ENCODE measurements at regions not wholly inside any gene's neighbourhood (a gene's known extent, or its start where the extent isn't known, plus 50 kb on each side); places are given as distances from the start of the nearest gene placed in this dataset.

- no peaks in the 10 kb centered on the region for H3K27me3 Mint-ChIP-seq
- DNase-seq (ENCODE audit: low spot score, unreplicated experiment): no peak
- H3K36me3 Mint-ChIP-seq (ENCODE audit: insufficient read depth): no peaks in the 10 kb centered on the region
- TF ChIP-seq, protein P1, sequence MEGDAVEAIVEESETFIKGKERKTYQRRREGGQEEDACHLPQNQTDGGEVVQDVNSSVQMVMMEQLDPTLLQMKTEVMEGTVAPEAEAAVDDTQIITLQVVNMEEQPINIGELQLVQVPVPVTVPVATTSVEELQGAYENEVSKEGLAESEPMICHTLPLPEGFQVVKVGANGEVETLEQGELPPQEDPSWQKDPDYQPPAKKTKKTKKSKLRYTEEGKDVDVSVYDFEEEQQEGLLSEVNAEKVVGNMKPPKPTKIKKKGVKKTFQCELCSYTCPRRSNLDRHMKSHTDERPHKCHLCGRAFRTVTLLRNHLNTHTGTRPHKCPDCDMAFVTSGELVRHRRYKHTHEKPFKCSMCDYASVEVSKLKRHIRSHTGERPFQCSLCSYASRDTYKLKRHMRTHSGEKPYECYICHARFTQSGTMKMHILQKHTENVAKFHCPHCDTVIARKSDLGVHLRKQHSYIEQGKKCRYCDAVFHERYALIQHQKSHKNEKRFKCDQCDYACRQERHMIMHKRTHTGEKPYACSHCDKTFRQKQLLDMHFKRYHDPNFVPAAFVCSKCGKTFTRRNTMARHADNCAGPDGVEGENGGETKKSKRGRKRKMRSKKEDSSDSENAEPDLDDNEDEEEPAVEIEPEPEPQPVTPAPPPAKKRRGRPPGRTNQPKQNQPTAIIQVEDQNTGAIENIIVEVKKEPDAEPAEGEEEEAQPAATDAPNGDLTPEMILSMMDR (IDR thresholded peaks at IDR 0.05; ENCODE audit: unreplicated experiment): no peak
- H3K4me3 Mint-ChIP-seq (ENCODE audit: low read depth): no peak overlapping the region
- peaks cover 1% of the 10 kb centered on the region for H3K4me1 Mint-ChIP-seq (ENCODE audit: low read depth)
- no peaks in the 10 kb centered on the region for H3K9me3 Mint-ChIP-seq (ENCODE audit: low read depth)
- H3K27ac Mint-ChIP-seq: no peak overlapping the region
Observed at GRCh38 chr1:239566074-239566473, 179.7 kb downstream of the CHRM3 start.

DNA sequence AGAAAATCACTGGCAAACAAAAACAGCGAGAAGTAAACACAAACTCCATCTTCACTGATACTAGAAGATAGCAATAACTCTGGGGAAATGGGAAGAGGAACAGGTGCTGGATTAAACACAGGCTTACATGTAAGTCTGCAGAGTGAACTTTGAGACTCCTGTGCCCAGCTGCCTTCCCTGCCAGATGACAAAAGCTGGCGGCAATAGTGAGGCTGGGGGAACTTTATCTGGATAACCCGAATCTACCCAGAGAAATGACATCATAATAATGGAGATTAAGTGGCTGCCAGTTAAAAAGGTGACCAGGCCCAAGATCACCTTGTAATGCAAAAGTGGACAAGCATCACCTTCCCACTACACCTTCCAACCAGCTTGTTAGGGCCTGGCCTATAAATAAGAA lies 184.5 kb downstream of the CHRM3 start:
- Mint-ChIP-seq H3K27ac (no peak overlapping the region), H3K36me3 (ENCODE audit: insufficient read depth) (no peaks in the 10 kb centered on the region), H3K4me3 (ENCODE audit: low read depth) (no peak overlapping the region), H3K4me1 (ENCODE audit: low read depth) (peaks cover 1% of the 10 kb centered on the region), H3K27me3 (no peaks in the 10 kb centered on the region), H3K9me3 (ENCODE audit: low read depth) (no peaks in the 10 kb centered on the region)
- no peak for DNase-seq (ENCODE audit: low spot score, unreplicated experiment)
- TF ChIP-seq, protein P1 (IDR thresholded peaks at IDR 0.05; ENCODE audit: unreplicated experiment): no peak

DNA sequence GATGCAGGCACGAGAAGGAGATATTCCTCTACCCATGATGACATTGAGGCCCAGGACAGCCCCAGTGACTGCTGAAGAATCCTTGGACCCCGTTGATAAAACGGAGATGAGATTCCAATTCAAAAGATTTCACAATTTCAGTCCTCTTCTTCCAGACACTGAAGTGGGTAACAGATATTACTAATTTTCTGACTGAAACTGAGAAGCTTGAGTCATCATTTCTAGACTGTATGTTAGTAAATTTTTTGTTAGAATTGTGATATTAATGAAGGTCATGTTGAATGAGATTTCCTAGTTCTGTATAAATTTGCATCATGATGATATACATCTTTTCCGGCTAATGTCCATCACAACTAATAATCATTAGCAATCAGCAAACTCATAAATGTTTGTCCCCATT lies 185.8 kb downstream of the CHRM3 start:
- Mint-ChIP-seq H3K4me3 (ENCODE audit: low read depth) (no peak overlapping the region), H3K4me1 (ENCODE audit: low read depth) (no peaks in the 10 kb centered on the region)

DNA sequence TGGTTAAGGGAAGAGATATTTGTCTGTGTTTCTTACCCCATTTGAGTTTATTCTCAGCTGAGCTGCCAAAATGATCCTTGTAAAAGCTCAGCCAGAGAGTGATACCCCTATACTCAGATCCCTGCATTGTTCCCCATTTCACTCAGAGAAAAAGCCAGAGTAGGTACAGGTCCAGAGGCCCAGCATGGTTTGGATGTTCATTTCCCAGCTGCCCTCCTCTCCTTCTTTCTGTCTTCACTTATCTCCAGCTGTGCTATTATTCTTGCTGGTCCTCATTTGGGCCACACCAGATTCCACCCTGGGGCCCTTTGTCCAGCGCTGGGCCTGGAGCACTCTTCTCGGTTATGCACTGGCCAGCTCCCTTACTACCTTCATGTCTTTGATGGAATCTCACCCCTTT lies 187.7 kb downstream of the CHRM3 start:
- Mint-ChIP-seq H3K27ac (no peak overlapping the region), H3K9me3 (ENCODE audit: low read depth) (no peaks in the 10 kb centered on the region), H3K27me3 (no peaks in the 10 kb centered on the region), H3K36me3 (ENCODE audit: insufficient read depth) (no peaks in the 10 kb centered on the region), H3K4me3 (ENCODE audit: low read depth) (no peak overlapping the region), H3K4me1 (ENCODE audit: low read depth) (no peaks in the 10 kb centered on the region)
- no peak for DNase-seq (ENCODE audit: low spot score, unreplicated experiment)
- TF ChIP-seq, protein P1 (IDR thresholded peaks at IDR 0.05; ENCODE audit: unreplicated experiment): no peak

More for the DNA sequence above, 185.8 kb downstream of the CHRM3 start:
- Mint-ChIP-seq H3K27me3 (no peaks in the 10 kb centered on the region), H3K36me3 (ENCODE audit: insufficient read depth) (no peaks in the 10 kb centered on the region), H3K9me3 (ENCODE audit: low read depth) (no peaks in the 10 kb centered on the region), H3K27ac (no peak overlapping the region)
- TF ChIP-seq, protein P1 (IDR thresholded peaks at IDR 0.05; ENCODE audit: unreplicated experiment): no peak
- no peak for DNase-seq (ENCODE audit: low spot score, unreplicated experiment)

- Mint-ChIP-seq H3K4me3 (ENCODE audit: low read depth) (no peak overlapping the region), H3K36me3 (ENCODE audit: insufficient read depth) (no peaks in the 10 kb centered on the region), H3K9me3 (ENCODE audit: low read depth) (no peaks in the 10 kb centered on the region), H3K27me3 (no peaks in the 10 kb centered on the region), H3K27ac (no peak overlapping the region), H3K4me1 (ENCODE audit: low read depth) (no peaks in the 10 kb centered on the region)
- TF ChIP-seq, protein P1 (IDR thresholded peaks at IDR 0.05; ENCODE audit: unreplicated experiment): no peak
- no peak for DNase-seq (ENCODE audit: low spot score, unreplicated experiment)
Observed at GRCh38 chr1:239575113-239575512, 188.7 kb downstream of the CHRM3 start.
